D721Med (cell line): ENCODE measurements at regions not wholly inside any gene's neighbourhood (a gene's known extent, or its start where the extent isn't known, plus 50 kb on each side); places are given as distances from the start of the nearest gene placed in this dataset.
A peak's percentile ranks its signal among the peaks of the same experiment; 100 is the strongest.

Experiments
- DNase-seq: peaks from one replicate; pipeline ENCODE4 v3.0.0; 2011; ENCODE audit warnings: low spot score; ENCODE audit not compliant: insufficient read length
- FAIRE-seq: peaks from 2 replicates; lab custom pipeline; 2011; peaks lifted over from hg19 to GRCh38; lab: Jason Lieb, UNC
- TF ChIP-seq, protein P1 (sequence below): IDR thresholded peaks from 2 replicates; pipeline ENCODE4 v1.5.1; 2012; ENCODE audit warnings: mild to moderate bottlenecking, control low read depth; ENCODE audit not compliant: insufficient read depth; ENCODE audit errors: missing control alignments

DNA sequence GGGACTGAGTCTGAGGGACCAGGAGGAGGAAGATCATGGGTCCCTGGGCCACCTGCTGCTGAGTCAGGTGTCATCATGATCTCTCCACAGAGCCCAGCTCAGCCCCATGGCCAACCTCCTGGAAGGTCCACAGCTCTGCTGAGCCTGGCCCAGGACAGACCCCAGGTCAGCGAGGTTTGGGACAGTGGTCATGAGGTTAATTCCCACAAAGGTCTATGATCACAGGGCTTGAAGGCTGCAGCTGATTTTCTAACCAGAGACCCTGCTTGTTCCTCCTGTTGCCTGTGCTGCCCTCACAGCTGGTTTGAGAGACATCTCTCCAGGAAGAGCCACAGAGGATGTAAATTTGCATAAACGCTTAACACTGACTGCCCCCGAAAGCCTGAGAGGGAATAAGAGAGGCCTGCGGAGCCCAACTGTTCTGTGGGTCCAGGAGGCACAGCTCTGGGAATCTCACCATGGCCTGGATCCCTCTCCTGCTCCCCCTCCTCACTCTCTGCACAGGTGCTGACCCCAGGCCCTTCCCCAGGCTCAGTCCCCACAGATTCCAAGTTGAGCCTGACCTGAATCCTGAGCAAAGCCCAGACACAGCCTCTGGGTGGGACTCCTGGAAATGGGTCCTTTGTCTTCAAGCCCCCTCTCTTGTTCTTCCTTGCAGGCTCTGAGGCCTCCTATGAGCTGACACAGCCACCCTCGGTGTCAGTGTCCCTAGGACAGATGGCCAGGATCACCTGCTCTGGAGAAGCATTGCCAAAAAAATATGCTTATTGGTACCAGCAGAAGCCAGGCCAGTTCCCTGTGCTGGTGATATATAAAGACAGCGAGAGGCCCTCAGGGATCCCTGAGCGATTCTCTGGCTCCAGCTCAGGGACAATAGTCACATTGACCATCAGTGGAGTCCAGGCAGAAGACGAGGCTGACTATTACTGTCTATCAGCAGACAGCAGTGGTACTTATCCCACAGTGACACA, 102.8 kb downstream of the GGTLC2 start:
- TF ChIP-seq, protein P1, sequence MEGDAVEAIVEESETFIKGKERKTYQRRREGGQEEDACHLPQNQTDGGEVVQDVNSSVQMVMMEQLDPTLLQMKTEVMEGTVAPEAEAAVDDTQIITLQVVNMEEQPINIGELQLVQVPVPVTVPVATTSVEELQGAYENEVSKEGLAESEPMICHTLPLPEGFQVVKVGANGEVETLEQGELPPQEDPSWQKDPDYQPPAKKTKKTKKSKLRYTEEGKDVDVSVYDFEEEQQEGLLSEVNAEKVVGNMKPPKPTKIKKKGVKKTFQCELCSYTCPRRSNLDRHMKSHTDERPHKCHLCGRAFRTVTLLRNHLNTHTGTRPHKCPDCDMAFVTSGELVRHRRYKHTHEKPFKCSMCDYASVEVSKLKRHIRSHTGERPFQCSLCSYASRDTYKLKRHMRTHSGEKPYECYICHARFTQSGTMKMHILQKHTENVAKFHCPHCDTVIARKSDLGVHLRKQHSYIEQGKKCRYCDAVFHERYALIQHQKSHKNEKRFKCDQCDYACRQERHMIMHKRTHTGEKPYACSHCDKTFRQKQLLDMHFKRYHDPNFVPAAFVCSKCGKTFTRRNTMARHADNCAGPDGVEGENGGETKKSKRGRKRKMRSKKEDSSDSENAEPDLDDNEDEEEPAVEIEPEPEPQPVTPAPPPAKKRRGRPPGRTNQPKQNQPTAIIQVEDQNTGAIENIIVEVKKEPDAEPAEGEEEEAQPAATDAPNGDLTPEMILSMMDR = no peak
- DNase-seq = no peak
- FAIRE-seq = no peak

DNA sequence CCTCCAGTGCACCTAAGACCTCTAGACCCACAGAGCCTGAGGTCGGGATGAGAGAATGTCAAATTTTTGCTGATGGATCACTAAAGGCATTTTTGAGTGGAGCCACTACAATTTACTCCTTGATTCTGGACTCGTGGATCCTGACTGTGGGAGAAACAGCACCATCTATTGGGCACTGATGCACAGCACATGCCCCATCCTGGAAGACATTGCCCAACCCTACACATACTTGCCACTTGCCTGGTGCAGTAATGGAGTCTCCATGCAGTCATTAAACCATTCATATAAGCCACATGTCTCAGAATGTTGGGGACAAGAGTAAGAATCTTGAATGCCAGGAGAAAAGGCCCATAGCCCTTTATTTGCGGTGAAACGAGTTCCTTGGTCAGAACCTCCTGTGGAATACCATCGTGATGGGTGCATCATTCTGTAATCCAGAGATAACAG, 103.9 kb downstream of the GGTLC2 start:
- DNase-seq (no peak), FAIRE-seq (no peak)
- TF ChIP-seq, protein P1 = peak; percentile 58

DNA sequence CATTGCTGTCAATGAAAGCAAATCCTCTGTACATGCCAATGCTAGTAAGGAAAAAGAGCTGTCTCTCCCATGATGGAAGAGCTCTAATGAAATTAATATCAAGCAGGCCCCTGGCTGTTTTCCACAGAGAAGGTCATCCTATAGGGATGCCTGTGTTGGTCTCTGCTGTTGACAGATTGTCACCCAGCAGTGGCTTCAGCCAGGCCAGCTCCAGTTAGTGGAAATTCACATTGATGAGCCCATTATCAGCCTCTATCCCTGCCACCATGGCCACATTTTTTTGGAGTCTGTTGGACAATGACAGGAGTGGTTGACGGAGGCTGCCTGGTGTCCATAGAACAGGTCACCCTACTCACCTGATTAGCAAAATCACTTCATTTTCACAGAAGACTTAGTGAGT, 104.3 kb downstream of the GGTLC2 start:
- TF ChIP-seq, protein P1 = no peak
- no peak for DNase-seq
- FAIRE-seq = no peak

DNA sequence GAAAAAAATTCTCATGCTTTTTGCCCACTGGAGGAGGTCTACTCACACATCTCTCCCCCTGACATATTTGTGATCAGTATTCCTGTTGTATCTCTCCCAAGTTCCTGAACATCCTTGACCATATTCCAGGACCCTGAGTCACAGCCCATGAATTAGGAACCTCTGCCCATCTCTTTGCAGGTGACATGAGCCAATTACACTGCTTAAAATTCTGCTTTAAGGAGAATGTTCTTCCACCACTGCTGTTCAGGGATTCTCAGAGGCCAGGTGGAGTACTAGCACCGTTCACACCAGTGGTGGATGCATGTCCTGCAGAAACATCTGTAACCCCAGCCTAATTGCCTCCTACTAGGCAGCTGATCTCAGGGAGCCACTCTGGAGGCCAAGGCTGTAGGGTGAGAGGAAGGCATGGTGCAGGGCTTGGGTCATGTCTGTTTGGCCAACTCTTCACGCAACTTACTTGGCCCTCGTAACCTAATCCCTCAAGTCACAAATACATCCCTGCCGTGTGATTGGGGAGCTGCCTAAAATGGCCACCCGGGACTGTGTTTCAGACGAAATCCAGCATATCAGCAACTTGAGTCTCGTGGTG, 104.8 kb downstream of the GGTLC2 start:
- TF ChIP-seq, protein P1 = no peak
- DNase-seq (no peak), FAIRE-seq (no peak)

DNA sequence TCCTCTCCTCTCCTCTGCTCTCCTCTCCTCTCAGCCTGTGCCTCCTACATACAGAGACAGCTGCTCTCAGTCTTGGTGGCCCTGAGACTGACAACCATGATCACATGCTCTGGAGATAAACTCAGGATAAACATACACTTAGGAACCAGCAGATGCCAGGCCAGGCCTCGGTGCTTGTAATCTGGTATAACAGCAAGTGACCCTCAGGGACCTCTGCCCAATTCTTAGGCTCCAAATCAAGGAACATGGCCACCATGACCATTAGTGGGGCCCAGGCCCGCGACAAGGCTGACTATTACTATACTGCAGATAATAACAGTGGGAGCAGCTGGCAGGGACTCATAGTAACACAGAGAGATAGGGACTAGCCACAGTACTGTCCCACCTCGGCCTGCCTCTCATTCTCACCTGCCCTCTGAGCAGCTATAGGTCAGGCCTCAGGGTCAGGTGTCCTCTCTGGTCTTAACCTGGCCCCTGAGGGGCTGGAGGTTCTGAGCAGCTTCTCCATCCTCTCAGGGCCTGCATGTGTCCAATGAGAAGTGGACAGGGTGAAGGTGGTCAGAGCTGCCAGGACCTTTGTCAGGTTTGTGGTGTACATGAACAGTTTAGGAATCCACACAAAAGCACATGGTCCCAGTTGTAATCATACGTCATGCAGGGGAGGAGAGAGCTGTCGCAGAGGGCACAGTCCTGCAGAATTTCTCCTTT, 106.1 kb downstream of the GGTLC2 start:
- FAIRE-seq (no peak), DNase-seq (no peak)
- TF ChIP-seq, protein P1 = no peak

DNA sequence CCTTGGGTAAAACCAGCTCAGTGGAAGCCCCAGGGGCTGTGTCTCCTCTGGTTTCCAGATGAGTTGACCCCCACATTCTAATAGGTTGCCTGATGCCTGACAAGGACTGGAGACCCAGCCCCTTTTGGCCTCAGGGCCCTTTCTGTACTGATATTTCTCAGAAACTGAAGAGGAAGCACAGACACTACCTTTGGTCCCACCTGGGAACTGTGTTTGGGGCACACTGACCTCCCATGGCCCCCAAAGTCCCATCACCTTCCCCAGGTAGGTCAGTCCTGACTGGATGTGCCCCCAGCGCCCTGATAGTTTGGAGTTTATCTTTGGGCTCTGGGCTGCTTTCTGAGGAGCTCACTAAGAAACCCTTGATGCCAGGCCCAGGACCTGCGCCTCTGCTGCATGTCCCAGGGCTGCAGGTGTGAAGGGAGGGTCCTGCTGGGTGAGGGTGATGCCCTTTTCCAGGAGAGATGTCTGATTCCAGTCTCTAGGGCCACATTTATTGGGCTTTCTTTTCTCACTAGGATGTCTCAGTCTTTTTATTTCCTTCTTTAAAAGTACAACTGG, 106.7 kb downstream of the GGTLC2 start:
- TF ChIP-seq, protein P1 = no peak
- DNase-seq (no peak), FAIRE-seq (no peak)
